ENCODE measurements at regions not wholly inside any gene's neighbourhood (a gene's known extent, or its start where the extent isn't known, plus 50 kb on each side); places are given as distances from the start of the nearest gene placed in this dataset.
A peak's percentile ranks its signal among the peaks of the same experiment; 100 is the strongest.

DNA sequence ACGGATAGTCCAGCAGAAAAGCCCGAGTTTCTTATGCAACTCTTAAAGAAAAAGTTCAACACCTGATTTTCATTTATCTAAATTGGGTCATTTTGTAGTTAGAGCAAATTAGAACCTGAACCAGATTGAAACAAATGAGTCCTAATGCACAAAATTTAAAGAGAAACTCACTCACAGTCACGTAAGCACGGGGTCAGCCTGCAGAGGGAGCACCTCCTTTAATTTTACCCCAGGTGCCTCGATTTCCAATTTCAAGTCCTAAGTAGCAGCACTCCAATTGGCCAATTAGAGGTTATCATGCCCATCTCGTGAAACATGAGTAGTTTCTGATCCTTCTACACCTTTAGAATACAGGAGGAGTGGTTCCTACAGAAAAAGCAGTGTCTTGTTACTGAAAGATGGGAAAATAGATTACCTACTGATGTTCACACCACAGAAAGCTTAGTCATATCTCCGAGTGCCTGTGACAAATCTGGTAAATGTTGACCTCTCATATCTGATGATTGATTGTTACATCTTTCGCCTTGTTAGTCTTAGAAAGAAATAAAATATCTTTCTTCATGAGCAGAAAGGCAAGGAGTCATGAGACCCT, 1929.8 kb upstream of the LRRTM1 start:
- peak; percentile 50 for TF ChIP-seq CTCF (conservative IDR thresholded peaks at IDR 0.05; ENCODE audit: low read depth, low read length)
- no peak for TF ChIP-seq EZH2 (IDR thresholded peaks at IDR 0.05; ENCODE audit: low read length, unreplicated experiment)
